ENCODE measurements at regions not wholly inside any gene's neighbourhood (a gene's known extent, or its start where the extent isn't known, plus 50 kb on each side); places are given as distances from the start of the nearest gene placed in this dataset.

- no peak for TF ChIP-seq SAP30 (IDR thresholded peaks at IDR 0.05; ENCODE audit: insufficient read depth, insufficient replicate concordance, low read length)
- TF ChIP-seq, protein P1, sequence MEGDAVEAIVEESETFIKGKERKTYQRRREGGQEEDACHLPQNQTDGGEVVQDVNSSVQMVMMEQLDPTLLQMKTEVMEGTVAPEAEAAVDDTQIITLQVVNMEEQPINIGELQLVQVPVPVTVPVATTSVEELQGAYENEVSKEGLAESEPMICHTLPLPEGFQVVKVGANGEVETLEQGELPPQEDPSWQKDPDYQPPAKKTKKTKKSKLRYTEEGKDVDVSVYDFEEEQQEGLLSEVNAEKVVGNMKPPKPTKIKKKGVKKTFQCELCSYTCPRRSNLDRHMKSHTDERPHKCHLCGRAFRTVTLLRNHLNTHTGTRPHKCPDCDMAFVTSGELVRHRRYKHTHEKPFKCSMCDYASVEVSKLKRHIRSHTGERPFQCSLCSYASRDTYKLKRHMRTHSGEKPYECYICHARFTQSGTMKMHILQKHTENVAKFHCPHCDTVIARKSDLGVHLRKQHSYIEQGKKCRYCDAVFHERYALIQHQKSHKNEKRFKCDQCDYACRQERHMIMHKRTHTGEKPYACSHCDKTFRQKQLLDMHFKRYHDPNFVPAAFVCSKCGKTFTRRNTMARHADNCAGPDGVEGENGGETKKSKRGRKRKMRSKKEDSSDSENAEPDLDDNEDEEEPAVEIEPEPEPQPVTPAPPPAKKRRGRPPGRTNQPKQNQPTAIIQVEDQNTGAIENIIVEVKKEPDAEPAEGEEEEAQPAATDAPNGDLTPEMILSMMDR (IDR thresholded peaks at IDR 0.05; ENCODE audit: control extremely low read depth in 1 of 3, insufficient read depth in 1 of 3, low read depth in 1 of 3, low read length in 3 of 3), result no peak
- TF ChIP-seq EP300 (IDR thresholded peaks at IDR 0.05; ENCODE audit: borderline replicate concordance in 1 of 2, low read depth in 2 of 2, low read length in 2 of 2), result no peak
- TF ChIP-seq BCL11A (IDR thresholded peaks at IDR 0.05; ENCODE audit: low read depth in 2 of 2, low read length in 2 of 2), result no peak
Observed at GRCh38 chr9:81037889-81038288, 651.5 kb downstream of the TLE1 start.
